ENCODE measurements at regions not wholly inside any gene's neighbourhood (a gene's known extent, or its start where the extent isn't known, plus 50 kb on each side); places are given as distances from the start of the nearest gene placed in this dataset.

- no peak for DNase-seq (ENCODE audit: low read depth in 2 of 2)
These were observed 243.9 kb upstream of the TANK start for GRCh38 chr2:160916300-160916699.

- no peak for DNase-seq (ENCODE audit: low read depth in 2 of 2)
These were observed 242.4 kb upstream of the TANK start for GRCh38 chr2:160917850-160918249.

DNA sequence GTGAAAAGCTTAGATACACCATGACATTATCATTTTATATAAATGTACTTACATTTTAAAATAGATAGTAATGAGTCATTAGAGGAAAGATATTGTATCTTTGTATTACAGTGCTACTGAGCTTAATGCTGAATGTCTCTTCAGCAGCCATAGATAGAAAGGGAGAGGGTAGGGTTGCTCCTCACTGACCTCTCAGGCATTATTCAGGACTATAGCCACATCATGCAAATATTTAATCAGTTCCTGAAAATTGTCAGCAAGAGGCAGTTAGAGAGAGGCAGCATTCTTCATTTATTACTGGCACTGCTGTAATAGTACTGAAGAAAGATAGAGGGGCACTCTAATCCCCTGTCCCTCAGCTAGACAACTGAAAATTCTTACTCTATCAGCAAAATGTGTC, 242.0 kb upstream of the TANK start:
- no peak for DNase-seq (ENCODE audit: low read depth in 2 of 2)

DNA sequence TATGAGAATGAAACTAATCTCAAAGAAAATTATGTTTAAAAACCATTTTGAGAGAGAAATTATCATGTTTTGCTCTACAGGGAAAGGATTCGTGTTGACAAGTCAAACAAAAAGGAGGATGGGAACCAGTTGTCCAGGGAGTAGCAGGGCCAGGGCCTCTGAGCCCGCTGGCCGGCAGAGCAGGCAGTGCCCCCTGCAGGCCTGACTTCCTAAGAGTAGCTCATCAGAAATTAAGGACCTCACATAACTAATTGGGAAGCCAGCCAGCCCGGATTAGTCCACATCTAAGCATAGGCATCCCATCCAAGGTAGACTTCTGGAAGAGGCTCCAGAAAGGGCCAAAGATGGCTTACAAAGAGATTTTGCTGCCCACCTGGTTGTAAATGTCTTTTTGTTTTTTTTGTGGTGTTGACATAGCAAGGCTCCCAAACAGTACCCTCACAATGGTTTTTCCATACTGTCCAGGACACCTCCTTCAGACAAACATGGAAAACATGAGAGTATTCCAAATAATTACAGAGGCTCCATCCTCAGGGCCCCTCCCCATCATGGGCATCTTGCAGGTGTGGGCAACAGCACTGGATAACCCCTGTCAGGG, 241.2 kb upstream of the TANK start:
- peak; percentile 2 to 3 for DNase-seq (ENCODE audit: low read depth in 2 of 2)

GRCh38 chr2:160920061-160920460, 240.2 kb upstream of the TANK start:
- no peak for DNase-seq (ENCODE audit: low read depth in 2 of 2)

GRCh38 chr2:160920791-160921303, 239.4 kb upstream of the TANK start:
- no peak for DNase-seq (ENCODE audit: low read depth in 2 of 2)

GRCh38 chr2:160921386-160921964, 238.8 kb upstream of the TANK start:
- no peak for DNase-seq (ENCODE audit: low read depth in 2 of 2)

DNA sequence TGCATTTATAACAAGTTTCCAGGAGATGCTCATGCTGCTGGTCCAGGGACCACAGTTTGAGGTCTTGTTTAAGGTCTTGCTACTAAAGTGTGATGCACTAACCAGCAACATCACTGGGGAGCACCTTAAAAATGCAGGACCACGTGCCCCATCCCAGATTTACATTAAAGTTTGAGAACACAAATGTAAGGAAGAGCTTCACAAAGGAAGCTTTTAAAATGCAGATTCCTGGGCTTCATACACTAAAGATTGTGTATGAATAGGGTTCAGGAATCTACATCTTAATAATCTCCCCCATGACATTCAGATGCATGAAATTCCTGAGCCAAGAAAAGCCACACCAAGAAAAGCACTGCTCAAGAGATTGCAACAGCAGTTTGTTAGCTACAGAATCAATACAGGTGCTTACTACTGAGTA, 235.3 kb upstream of the TANK start:
- no peak for DNase-seq (ENCODE audit: low read depth in 2 of 2)

- no peak for DNase-seq (ENCODE audit: low read depth in 2 of 2)
These were observed 234.3 kb upstream of the TANK start for GRCh38 chr2:160925956-160926355.

DNA sequence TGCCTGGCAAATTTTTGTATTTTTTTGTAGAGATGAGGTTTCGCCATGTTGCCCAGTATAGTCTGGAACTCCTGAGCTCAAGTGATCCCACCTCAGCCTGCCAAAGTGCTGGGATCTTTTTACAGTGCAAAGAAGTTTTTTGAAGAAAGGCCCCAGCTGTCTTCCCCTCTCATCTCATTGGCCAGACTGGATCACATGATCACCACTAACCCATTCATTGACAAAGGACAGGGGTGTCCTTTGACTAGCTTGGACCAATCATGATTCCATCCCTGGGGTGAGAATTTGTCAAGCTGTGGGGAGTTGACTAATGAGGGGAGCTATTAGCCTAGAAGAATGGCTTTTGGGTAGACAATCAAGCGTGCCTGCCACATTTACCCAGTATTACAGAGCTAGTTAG, 232.9 kb upstream of the TANK start:
- no peak for DNase-seq (ENCODE audit: low read depth in 2 of 2)

DNA sequence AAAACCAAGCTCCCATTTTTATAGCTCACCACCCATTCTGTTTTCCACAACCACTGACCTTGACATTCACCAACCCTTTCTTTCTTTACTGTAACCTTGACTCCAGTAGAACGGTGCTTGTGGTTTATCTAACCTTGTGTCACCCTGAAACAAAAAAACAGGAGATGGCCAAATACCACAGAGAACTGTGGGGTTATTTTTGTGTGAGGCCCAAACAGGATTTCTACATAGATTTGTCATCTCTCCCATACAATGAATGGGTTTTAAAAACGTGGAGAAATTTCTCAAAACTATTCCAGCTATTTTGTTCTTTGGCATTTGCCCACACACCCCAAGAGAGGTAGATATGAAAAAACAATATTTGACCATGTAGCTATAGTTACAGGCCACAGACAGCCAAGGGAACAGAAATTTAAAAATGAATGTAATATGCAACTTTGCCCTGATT, 231.3 kb upstream of the TANK start:
- no peak for DNase-seq (ENCODE audit: low read depth in 2 of 2)

DNA sequence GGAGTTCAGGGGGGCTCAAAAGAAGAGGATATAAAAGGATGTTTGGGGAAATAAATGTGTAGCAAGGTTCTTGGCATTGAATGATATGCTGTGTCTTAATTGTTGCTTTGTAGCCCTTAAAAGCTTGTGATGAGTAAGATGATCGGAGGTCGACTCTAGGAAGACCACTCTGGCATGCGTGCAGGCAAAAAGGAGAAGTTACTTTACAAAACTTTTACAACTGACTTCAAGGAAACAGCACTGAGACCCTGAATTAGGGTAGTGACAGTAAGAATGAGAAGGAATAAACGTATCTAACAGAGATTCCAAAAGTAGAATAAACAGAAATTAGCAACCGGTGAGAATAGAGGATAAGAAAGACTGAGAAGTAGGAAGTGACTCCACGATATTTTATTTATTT, 228.7 kb upstream of the TANK start:
- no peak for DNase-seq (ENCODE audit: low read depth in 2 of 2)

- DNase-seq (ENCODE audit: low read depth in 2 of 2) = no peak
These were observed 227.3 kb upstream of the TANK start for GRCh38 chr2:160932960-160933359.

- no peak for DNase-seq (ENCODE audit: low read depth in 2 of 2)
These were observed 226.0 kb upstream of the TANK start for GRCh38 chr2:160934263-160934662.

DNA sequence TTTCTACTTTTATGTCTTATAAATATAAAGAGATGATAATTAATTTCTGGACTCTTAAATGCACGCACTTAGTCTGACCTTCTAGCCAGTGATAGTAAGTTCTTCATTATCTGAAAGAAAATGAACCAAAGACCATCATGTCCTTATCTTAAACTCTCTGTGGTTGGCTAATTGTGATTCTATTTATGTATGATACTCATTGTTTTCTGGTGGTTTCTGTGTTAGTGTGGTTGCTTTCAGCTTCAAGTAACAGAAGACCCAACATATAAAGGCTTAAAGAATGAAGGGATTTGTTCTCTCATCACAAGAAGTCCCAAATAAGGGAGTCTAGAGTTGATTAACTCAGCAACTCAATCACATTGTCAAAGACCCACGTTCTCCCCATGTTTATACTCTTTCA, 225.2 kb upstream of the TANK start:
- no peak for DNase-seq (ENCODE audit: low read depth in 2 of 2)

DNA sequence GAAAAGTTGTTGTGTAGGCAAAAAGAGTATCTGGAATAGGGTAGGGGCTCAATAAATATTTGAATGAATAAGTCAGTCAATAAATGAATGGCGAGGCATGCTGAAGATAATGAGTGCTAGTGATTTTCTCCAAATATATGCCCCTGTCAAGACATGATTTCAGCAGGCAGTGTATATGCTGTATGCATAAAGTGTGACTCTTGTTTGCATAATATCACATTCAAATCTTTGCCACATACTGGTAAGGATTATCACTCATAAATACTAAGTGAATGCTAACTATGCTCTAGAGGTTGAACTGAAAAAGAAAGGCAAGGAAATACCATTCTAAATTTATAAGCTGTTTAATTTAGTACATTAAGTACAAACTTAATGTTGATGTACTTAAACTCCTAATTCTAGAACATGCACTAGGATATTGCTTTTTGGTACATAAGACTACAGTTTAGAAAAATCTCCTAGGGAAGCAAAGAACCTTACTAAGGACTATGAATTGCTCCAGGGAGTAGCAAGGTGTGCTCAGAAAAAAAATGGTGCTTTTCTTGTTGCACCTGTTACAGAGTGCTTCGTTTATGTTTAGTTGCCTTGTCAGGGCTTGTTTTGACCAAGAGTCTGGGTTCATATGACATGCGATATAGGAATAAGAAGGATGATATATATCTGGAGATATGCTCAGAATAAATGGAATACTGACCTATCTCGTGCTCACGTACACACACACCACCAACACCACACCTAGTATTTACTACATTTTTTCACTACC, 224.0 kb upstream of the TANK start:
- DNase-seq (ENCODE audit: low read depth in 2 of 2) = no peak

- DNase-seq (ENCODE audit: low read depth in 2 of 2) = no peak
These were observed 220.0 kb upstream of the TANK start for GRCh38 chr2:160940271-160940670.

- no peak for DNase-seq (ENCODE audit: low read depth in 2 of 2)
These were observed 219.5 kb upstream of the TANK start for GRCh38 chr2:160940699-160941098.

DNA sequence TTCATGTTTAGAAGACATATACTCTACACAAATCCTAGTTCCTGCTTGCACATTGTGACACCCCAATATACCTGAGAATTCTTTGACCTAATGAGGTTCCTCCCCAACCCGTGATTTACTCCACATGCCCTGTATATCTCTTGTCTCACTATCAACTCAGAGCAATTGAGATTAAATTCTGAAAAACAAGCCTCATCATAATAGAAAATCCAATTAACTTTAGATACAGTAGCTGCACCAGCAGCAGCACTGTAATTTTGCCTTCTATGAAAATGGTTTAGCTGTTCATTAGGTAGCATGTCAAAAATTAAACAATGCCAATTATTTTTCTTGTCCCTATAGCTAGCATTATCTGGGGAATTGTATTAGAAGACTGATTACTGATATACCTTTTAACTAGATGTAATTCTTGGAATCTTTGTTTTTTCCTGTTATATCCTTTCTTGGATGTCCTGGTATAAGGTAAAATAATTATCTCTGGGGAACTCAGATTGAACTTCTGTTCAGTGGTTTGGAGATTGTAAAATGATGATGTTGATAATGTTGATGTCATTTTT, 218.9 kb upstream of the TANK start:
- no peak for DNase-seq (ENCODE audit: low read depth in 2 of 2)

DNA sequence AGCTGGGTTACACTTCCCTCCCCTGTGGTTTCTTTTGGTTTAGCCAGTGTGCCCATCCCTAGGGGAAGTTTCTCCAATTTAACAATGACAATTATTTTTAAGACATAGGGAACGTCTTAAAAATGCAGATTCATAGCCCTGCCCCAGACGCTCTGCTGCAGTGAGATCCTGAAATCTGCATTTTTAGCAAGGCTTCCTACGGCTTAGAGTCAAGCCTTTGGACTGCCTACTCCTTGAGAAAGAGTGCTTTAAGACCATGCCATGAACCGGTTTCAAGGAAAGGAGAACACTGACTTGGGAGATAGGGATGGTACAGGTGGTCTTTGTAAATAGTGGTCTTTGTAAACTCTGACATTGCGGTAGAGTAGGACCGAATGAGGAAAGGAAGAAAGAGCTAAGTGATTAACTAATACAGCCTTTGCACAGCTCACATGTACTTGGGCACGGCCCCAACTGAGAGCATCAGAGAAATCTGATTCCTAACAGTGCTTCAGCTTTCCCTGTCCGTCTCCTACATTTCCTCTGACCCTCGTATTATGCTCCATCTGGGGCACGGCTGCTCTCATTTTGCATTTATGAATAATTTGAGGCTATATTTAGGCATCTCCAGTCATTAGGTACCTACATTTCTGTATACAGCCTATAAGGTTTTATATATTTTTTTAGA, 217.6 kb upstream of the TANK start:
- DNase-seq (ENCODE audit: low read depth in 2 of 2) = no peak

- DNase-seq (ENCODE audit: low read depth in 2 of 2) = no peak
These were observed 216.8 kb upstream of the TANK start for GRCh38 chr2:160943414-160943813.

All from activated CD4-positive, alpha-beta T cell treated with anti-CD3 and anti-CD28 coated beads for 24 hours (primary cell).